ENCODE measurements at regions not wholly inside any gene's neighbourhood (a gene's known extent, or its start where the extent isn't known, plus 50 kb on each side); places are given as distances from the start of the nearest gene placed in this dataset.

DNA sequence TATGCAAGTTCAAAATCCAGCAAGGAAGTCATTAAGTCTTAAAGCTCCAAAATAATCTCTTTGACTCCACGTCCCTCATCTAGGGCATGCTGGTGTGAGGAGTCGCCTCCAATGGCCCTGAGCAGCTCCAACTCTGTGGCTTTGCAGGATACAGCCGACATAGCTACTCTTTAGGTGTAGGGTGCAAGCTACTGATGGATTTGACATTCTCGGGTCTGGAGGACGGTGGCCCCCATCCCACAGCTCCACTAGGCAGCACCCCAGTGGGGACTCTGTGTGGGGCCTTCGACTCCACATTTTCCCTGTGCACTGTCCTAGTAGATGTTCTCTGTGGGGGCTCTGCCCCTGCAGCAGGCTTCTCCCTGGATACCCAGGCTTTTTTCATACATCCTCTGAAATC, 333.2 kb upstream of the FGF13 start:
- TF ChIP-seq, protein P1, sequence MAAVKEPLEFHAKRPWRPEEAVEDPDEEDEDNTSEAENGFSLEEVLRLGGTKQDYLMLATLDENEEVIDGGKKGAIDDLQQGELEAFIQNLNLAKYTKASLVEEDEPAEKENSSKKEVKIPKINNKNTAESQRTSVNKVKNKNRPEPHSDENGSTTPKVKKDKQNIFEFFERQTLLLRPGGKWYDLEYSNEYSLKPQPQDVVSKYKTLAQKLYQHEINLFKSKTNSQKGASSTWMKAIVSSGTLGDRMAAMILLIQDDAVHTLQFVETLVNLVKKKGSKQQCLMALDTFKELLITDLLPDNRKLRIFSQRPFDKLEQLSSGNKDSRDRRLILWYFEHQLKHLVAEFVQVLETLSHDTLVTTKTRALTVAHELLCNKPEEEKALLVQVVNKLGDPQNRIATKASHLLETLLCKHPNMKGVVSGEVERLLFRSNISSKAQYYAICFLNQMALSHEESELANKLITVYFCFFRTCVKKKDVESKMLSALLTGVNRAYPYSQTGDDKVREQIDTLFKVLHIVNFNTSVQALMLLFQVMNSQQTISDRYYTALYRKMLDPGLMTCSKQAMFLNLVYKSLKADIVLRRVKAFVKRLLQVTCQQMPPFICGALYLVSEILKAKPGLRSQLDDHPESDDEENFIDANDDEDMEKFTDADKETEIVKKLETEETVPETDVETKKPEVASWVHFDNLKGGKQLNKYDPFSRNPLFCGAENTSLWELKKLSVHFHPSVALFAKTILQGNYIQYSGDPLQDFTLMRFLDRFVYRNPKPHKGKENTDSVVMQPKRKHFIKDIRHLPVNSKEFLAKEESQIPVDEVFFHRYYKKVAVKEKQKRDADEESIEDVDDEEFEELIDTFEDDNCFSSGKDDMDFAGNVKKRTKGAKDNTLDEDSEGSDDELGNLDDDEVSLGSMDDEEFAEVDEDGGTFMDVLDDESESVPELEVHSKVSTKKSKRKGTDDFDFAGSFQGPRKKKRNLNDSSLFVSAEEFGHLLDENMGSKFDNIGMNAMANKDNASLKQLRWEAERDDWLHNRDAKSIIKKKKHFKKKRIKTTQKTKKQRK (IDR thresholded peaks at IDR 0.05; ENCODE audit: low read length): no peak
- TF ChIP-seq ZBTB7A (CRISPR knock-in tag; IDR thresholded peaks at IDR 0.05) (no peak), ZSCAN20 (CRISPR knock-in tag; IDR thresholded peaks at IDR 0.05; ENCODE audit: borderline replicate concordance) (no peak), ZNF235 (CRISPR knock-in tag; IDR thresholded peaks at IDR 0.05; ENCODE audit: borderline replicate concordance) (no peak), ZNF329 (CRISPR knock-in tag; IDR thresholded peaks at IDR 0.05; ENCODE audit: low read depth) (no peak), POLR2A (IDR thresholded peaks at IDR 0.05; ENCODE audit: insufficient read depth in 1 of 2, low read depth in 2 of 2, low read length in 2 of 2) (no peak), CHD4 (IDR thresholded peaks at IDR 0.05; ENCODE audit: borderline replicate concordance, low read length) (no peak), HMG20A (CRISPR knock-in tag; IDR thresholded peaks at IDR 0.05; ENCODE audit: borderline replicate concordance) (no peak), HDAC2 (CRISPR knock-in tag; IDR thresholded peaks at IDR 0.05) (no peak), POLR2AphosphoS5 (IDR thresholded peaks at IDR 0.05; ENCODE audit: low read depth, low read length) (no peak)
- TF ChIP-seq, protein P2, sequence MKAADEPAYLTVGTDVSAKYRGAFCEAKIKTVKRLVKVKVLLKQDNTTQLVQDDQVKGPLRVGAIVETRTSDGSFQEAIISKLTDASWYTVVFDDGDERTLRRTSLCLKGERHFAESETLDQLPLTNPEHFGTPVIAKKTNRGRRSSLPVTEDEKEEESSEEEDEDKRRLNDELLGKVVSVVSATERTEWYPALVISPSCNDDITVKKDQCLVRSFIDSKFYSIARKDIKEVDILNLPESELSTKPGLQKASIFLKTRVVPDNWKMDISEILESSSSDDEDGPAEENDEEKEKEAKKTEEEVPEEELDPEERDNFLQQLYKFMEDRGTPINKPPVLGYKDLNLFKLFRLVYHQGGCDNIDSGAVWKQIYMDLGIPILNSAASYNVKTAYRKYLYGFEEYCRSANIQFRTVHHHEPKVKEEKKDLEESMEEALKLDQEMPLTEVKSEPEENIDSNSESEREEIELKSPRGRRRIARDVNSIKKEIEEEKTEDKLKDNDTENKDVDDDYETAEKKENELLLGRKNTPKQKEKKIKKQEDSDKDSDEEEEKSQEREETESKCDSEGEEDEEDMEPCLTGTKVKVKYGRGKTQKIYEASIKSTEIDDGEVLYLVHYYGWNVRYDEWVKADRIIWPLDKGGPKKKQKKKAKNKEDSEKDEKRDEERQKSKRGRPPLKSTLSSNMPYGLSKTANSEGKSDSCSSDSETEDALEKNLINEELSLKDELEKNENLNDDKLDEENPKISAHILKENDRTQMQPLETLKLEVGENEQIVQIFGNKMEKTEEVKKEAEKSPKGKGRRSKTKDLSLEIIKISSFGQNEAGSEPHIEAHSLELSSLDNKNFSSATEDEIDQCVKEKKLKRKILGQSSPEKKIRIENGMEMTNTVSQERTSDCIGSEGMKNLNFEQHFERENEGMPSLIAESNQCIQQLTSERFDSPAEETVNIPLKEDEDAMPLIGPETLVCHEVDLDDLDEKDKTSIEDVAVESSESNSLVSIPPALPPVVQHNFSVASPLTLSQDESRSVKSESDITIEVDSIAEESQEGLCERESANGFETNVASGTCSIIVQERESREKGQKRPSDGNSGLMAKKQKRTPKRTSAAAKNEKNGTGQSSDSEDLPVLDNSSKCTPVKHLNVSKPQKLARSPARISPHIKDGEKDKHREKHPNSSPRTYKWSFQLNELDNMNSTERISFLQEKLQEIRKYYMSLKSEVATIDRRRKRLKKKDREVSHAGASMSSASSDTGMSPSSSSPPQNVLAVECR (CRISPR knock-in tag; IDR thresholded peaks at IDR 0.05; ENCODE audit: borderline replicate concordance): no peak
- TF ChIP-seq, protein P3, sequence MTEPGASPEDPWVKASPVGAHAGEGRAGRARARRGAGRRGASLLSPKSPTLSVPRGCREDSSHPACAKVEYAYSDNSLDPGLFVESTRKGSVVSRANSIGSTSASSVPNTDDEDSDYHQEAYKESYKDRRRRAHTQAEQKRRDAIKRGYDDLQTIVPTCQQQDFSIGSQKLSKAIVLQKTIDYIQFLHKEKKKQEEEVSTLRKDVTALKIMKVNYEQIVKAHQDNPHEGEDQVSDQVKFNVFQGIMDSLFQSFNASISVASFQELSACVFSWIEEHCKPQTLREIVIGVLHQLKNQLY (CRISPR knock-in tag; IDR thresholded peaks at IDR 0.05): no peak
- TF ChIP-seq, protein P4, sequence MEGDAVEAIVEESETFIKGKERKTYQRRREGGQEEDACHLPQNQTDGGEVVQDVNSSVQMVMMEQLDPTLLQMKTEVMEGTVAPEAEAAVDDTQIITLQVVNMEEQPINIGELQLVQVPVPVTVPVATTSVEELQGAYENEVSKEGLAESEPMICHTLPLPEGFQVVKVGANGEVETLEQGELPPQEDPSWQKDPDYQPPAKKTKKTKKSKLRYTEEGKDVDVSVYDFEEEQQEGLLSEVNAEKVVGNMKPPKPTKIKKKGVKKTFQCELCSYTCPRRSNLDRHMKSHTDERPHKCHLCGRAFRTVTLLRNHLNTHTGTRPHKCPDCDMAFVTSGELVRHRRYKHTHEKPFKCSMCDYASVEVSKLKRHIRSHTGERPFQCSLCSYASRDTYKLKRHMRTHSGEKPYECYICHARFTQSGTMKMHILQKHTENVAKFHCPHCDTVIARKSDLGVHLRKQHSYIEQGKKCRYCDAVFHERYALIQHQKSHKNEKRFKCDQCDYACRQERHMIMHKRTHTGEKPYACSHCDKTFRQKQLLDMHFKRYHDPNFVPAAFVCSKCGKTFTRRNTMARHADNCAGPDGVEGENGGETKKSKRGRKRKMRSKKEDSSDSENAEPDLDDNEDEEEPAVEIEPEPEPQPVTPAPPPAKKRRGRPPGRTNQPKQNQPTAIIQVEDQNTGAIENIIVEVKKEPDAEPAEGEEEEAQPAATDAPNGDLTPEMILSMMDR (CRISPR knock-in tag; IDR thresholded peaks at IDR 0.05): no peak
- TF ChIP-seq, protein P5, sequence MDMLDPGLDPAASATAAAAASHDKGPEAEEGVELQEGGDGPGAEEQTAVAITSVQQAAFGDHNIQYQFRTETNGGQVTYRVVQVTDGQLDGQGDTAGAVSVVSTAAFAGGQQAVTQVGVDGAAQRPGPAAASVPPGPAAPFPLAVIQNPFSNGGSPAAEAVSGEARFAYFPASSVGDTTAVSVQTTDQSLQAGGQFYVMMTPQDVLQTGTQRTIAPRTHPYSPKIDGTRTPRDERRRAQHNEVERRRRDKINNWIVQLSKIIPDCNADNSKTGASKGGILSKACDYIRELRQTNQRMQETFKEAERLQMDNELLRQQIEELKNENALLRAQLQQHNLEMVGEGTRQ (IDR thresholded peaks at IDR 0.05; ENCODE audit: low read depth, low read length): no peak
- TF ChIP-seq, protein P5 (CRISPR knock-in tag; IDR thresholded peaks at IDR 0.05; ENCODE audit: borderline replicate concordance): no peak

Measured in HepG2 (cell line).